Neutrophil (primary cell): ENCODE measurements at regions not wholly inside any gene's neighbourhood (a gene's known extent, or its start where the extent isn't known, plus 50 kb on each side); places are given as distances from the start of the nearest gene placed in this dataset.

Source experiments
- H3K27ac ChIP-seq: fragments of 200-600 bp; sonication (generic); 2 replicates; pipeline ENCODE4 v1.5.1; 2016; ENCODE audit warnings: mild to moderate bottlenecking, moderate library complexity
- H3K27me3 ChIP-seq: fragments of 200-600 bp; sonication (generic); 2 replicates; pipeline ENCODE4 v1.6.0; 2016; ENCODE audit warnings: mild to moderate bottlenecking
- H3K36me3 ChIP-seq: fragments of 200-600 bp; sonication (generic); 2 replicates; pipeline ENCODE4 v1.5.1; 2017
- H3K4me1 ChIP-seq, 2 experiments: fragments of 200-600 bp in 1 of 2; sonication (generic) in 1 of 2; 1 replicate in 1 of 2; 2 replicates in 1 of 2; pipeline versions ENCODE4 v1.5.1 to v1.6.1; 2013 to 2016; ENCODE audit warnings: low read depth in 1 of 2, low read length in 1 of 2, mild to moderate bottlenecking in 1 of 2, moderate library complexity in 1 of 2; ENCODE audit not compliant: control insufficient read depth in 1 of 2, insufficient read depth in 1 of 2
- H3K4me3 ChIP-seq, 2 experiments: fragments of 200-600 bp in 1 of 2; sonication (generic) in 1 of 2; 1 replicate in 1 of 2; 2 replicates in 1 of 2; pipeline ENCODE4 v1.5.1; 2013 to 2016; ENCODE audit warnings: low read depth in 1 of 2, low read length in 1 of 2, mild to moderate bottlenecking in 1 of 2, moderate library complexity in 1 of 2
- H3K9me3 ChIP-seq: fragments of 200-600 bp; sonication (generic); 2 replicates; pipeline ENCODE4 v1.5.1; 2016
- CTCF ChIP-seq: fragments of 200-600 bp; sonication (generic); IDR thresholded peaks from 2 replicates; pipeline ENCODE4 v1.5.1; 2016; ENCODE audit warnings: antibody characterized with exemption

DNA sequence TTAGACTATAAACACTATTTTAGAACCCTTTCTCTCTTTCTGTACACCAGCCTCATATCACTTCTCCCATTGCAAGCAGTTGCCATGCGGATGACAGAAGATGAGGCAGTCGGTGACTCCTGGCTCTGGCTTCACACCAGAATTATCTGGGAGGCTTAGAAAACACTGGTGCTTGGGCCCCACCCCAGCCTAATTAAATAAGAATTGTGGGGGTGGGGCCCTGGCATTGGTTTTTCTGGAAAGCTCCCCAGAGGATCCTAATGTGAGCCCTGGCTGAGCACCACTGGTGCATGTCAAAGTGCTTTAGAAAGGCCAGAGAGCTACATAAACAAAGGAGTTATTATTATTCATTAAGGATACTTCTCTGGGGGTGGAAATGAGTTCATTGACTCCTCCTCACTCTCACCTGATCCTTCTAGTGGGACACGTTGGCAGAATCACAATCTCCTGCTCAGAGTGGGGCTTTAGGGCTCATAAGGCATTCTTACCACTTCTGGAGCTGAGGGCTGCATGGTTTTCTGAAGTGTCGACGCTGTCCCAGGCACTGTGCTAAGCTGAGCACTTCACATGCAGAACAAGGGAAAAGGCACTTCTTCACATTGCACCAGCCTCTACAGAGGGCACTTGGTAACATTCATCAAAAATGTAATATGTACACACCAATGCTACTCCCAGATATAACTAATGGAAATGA, 188.5 kb upstream of the TLE3 start:
- Histone ChIP-seq H3K27me3 (no peaks in the 10 kb centered on the region), H3K4me1 (no peaks in the 10 kb centered on the region), H3K9me3 (no peaks in the 10 kb centered on the region), H3K4me3 (no peak overlapping the region), H3K36me3 (no peaks in the 10 kb centered on the region), H3K27ac (no peak overlapping the region)
- TF ChIP-seq CTCF = no peak

DNA sequence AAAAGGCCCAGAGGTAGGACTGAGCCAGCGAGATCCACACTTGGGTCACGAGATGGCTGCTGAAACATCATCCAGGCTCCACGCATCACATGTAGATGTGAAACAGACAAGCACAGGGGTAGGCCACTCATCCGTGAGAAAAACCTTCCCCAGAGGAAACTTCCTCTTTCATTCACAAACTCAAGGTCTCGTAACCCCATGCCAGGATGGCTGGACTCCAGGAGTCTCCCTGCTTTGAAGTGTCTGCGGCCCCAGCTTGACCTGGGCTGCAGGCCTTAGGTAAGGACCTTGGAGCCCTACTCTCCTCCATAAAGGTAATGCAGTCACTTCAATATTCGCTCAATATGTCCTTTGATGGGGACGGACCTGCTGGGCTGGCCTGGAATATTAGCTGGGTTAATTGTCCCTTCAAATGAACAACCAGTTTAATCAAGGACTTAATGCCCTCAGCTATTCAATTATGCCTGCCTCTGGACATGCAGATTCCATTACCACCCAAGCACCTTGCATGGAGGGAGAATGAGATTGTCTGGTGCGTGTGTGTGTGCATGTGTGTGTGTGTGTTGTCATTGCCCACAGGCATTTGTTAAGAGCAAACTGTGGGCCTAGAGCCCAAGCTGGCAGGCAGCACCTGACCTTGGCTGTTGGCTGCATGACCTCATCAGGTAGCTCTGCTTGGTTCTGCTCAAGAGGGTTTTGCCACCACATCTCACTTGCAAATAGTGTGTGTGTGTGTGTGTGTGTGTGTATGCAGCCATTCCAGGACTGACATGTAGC, 186.9 kb upstream of the TLE3 start:
- no peaks in the 10 kb centered on the region for H3K4me1 ChIP-seq
- no peak overlapping the region for H3K4me3 ChIP-seq
- no peak overlapping the region for H3K27ac ChIP-seq
- H3K9me3 ChIP-seq = no peaks in the 10 kb centered on the region
- no peak for TF ChIP-seq CTCF
- no peaks in the 10 kb centered on the region for H3K27me3 ChIP-seq
- no peaks in the 10 kb centered on the region for H3K36me3 ChIP-seq

DNA sequence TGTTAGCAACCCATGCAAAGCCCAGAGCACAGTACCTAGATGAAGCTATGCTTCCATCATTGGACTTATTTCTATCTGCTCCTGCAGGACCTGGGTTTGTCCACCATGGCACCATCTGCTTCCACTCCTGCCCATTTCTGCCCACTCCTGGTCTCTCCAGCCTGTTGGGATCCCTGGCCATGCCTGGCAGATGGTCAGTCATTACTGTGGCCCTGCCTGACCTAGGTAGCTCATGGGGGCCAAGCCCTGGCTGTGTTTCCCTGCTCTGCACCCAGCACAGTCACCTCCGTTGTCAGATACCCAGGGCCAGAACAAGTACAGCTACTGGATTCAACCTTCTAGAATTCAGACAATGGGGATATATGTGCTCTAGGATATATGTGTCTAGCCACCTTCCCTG, 185.8 kb upstream of the TLE3 start:
- Histone ChIP-seq H3K4me1 (no peaks in the 10 kb centered on the region), H3K27ac (no peak overlapping the region), H3K27me3 (no peaks in the 10 kb centered on the region), H3K36me3 (no peaks in the 10 kb centered on the region), H3K9me3 (no peaks in the 10 kb centered on the region), H3K4me3 (no peak overlapping the region)
- no peak for TF ChIP-seq CTCF

GRCh38 chr15:70281811-70282307, 184.1 kb upstream of the TLE3 start:
- Histone ChIP-seq H3K9me3 (no peaks in the 10 kb centered on the region), H3K4me3 (no peak overlapping the region), H3K4me1 (no peaks in the 10 kb centered on the region), H3K27ac (no peak overlapping the region), H3K36me3 (no peaks in the 10 kb centered on the region), H3K27me3 (no peaks in the 10 kb centered on the region)
- TF ChIP-seq CTCF = no peak

DNA sequence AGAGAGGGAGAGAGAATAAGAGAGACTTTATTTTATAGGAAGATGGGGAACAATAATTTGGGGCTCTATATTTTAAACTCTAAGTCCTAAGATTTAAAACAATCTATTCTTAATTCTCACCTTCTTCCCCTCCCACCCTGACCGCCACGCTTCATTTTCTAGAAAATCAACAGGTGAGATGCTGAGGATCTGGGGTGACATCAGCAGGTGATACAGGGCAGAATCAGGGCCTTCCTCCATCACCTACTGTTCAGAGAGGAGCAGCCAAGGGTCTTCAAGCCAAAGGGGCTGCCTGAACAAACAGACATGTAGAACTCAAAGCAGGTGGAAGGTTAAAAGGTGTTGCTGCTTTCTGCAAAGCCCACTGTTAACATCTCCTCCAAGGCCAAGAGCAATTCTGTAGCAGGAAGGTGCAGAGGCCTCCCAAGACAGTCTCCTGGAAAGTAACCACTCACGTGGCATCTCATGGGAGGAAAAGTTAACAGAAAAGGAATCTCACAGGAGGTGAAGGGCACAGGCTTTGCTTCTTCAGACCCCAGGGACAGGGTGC, 183.6 kb upstream of the TLE3 start:
- Histone ChIP-seq H3K4me1 (no peaks in the 10 kb centered on the region), H3K36me3 (no peaks in the 10 kb centered on the region), H3K27ac (no peak overlapping the region), H3K4me3 (no peak overlapping the region), H3K27me3 (no peaks in the 10 kb centered on the region), H3K9me3 (no peaks in the 10 kb centered on the region)
- TF ChIP-seq CTCF = no peak
